B cell (primary cell): ENCODE measurements at regions not wholly inside any gene's neighbourhood (a gene's known extent, or its start where the extent isn't known, plus 50 kb on each side); places are given as distances from the start of the nearest gene placed in this dataset.

Experiments used
- ATAC-seq: fragments of 200-7000 bp; cut with Tn5 transposase; one replicate; pipeline ENCODE4 v1.10.0; 2021; ENCODE audit warnings: low read depth, mild to moderate bottlenecking, moderate number of reproducible peaks, moderate library complexity
- CTCF ChIA-PET: fragments of 350-600 bp; sonication (Branson Sonifier 250); formaldehyde crosslinking; loops from one replicate; lab custom pipeline; 2021; ENCODE audit warnings: antibody characterized with exemption, inconsistent platforms; lab: Charles Lee
- POLR2A ChIA-PET: fragments of 350-600 bp; sonication (Branson Sonifier 250); formaldehyde crosslinking; loops from one replicate; lab custom pipeline; 2021; ENCODE audit warnings: antibody characterized with exemption; lab: Charles Lee
- DNase-seq: peaks from one replicate; pipeline ENCODE4 v3.0.0; 2013
- H2AFZ ChIP-seq: 2 replicates; pipeline ENCODE4 v1.6.1; 2012; ENCODE audit warnings: mild to moderate bottlenecking, low read depth, low read length; ENCODE audit not compliant: insufficient read depth, poor library complexity, severe bottlenecking
- H3K27ac ChIP-seq, 2 donors: 1 replicate in 1 of 2; 2 replicates in 1 of 2; pipeline ENCODE4 v1.5.1; 2012 to 2013; ENCODE audit warnings: low read length in 2 of 2, mild to moderate bottlenecking in 2 of 2, moderate library complexity in 1 of 2
- H3K27me3 ChIP-seq, 4 experiments: fragments of 200-600 bp in 1 of 4; sonication (generic) in 1 of 4; replicated peaks in 1 of 4; 1 replicate in 2 of 4; 2 replicates in 2 of 4; pipeline versions ENCODE4 v1.6.1 to v1.7.0; 2013 to 2016; ENCODE audit warnings: low read length in 3 of 4, mild to moderate bottlenecking in 2 of 4, mixed read lengths in 1 of 4, moderate library complexity in 1 of 4; ENCODE audit not compliant: insufficient read depth in 4 of 4, control insufficient read depth in 3 of 4; ENCODE audit errors: control extremely low read depth in 1 of 4
- H3K36me3 ChIP-seq, 2 experiments: replicated peaks in 1 of 2; 1 replicate in 1 of 2; 2 replicates in 1 of 2; pipeline versions ENCODE4 v1.6.1 to v1.7.1; 2013; ENCODE audit warnings: low read length in 1 of 2; ENCODE audit not compliant: insufficient read depth in 2 of 2, control insufficient read depth in 1 of 2; ENCODE audit errors: control extremely low read depth in 1 of 2, extremely low read depth in 1 of 2
- H3K4me1 ChIP-seq, 2 donors: fragments of 200-600 bp in 1 of 2; sonication (generic) in 1 of 2; 1 replicate in 1 of 2; 2 replicates in 1 of 2; pipeline versions ENCODE4 v1.5.1 to v1.6.1; 2013 to 2017; ENCODE audit warnings: low read length in 2 of 2; ENCODE audit not compliant: control insufficient read depth in 2 of 2, insufficient read depth in 2 of 2
- H3K4me2 ChIP-seq: replicated peaks from 2 replicates; pipeline ENCODE3; 2012; ENCODE audit warnings: mild to moderate bottlenecking, low read depth, low read length; ENCODE audit not compliant: poor library complexity, severe bottlenecking
- H3K4me3 ChIP-seq, 5 experiments: fragments of 200-600 bp in 1 of 5; sonication (generic) in 1 of 5; 1 replicate in 3 of 5; 2 replicates in 2 of 5; pipeline versions ENCODE4 v1.5.1 to v1.7.0; 2011 to 2016; ENCODE audit warnings: low read length in 4 of 5, mild to moderate bottlenecking in 4 of 5, low read depth in 2 of 5, control low read depth in 1 of 5, moderate library complexity in 1 of 5; ENCODE audit not compliant: insufficient read depth in 1 of 5; ENCODE audit errors: control extremely low read depth in 1 of 5, extremely low read depth in 1 of 5
- H3K79me2 ChIP-seq: fragments of 200-600 bp; sonication (generic); one replicate; pipeline ENCODE4 v1.6.0; 2016; ENCODE audit warnings: low read length; ENCODE audit not compliant: control insufficient read depth, insufficient read depth
- H3K9ac ChIP-seq: fragments of 200-600 bp; sonication (generic); 2 replicates; pipeline ENCODE4 v1.6.1; 2017; ENCODE audit warnings: mild to moderate bottlenecking, low read length, moderate library complexity
- H3K9me3 ChIP-seq, 3 donors: one replicate each; pipeline versions ENCODE4 v1.6.1 to v1.7.1; 2013; ENCODE audit warnings: low read length in 2 of 3; ENCODE audit not compliant: control insufficient read depth in 2 of 3, insufficient read depth in 1 of 3; ENCODE audit errors: control extremely low read depth in 1 of 3
- H4K20me1 ChIP-seq: 2 replicates; pipeline ENCODE4 v1.6.0; 2012; ENCODE audit warnings: mild to moderate bottlenecking, low read length; ENCODE audit not compliant: insufficient read depth, control insufficient read depth, poor library complexity, severe bottlenecking
- H3K27ac Mint-ChIP-seq: one replicate; pipeline ENCODE4 v1.8.0; 2021; ENCODE audit warnings: mixed read lengths
- H3K27me3 Mint-ChIP-seq: one replicate; pipeline ENCODE4 v1.8.0; 2021; ENCODE audit warnings: mixed read lengths
- H3K4me1 Mint-ChIP-seq: one replicate; pipeline ENCODE4 v1.8.0; 2021; ENCODE audit warnings: mixed read lengths
- H3K4me3 Mint-ChIP-seq: one replicate; pipeline ENCODE4 v1.8.0; 2021; ENCODE audit warnings: mixed read lengths
- H3K9me3 Mint-ChIP-seq: one replicate; pipeline ENCODE4 v1.8.0; 2022; ENCODE audit warnings: mixed read lengths; ENCODE audit not compliant: insufficient read depth
- EZH2 ChIP-seq: IDR thresholded peaks from 2 replicates; pipeline ENCODE4 v1.6.1; 2012; ENCODE audit warnings: borderline replicate concordance, low read depth, mild to moderate bottlenecking, moderate library complexity, low read length; ENCODE audit not compliant: insufficient read depth, poor library complexity, severe bottlenecking
- WGBS: methylation state at CpG from one replicate; pipeline ENCODE4 v1.1.5; 2013; ENCODE audit warnings: missing lambda C conversion rate; ENCODE audit not compliant: insufficient coverage; 5-methylcytosine and 5-hydroxymethylcytosine counted together
- intact Hi-C: fragments of 100-400 bp; cut with micrococcal nuclease; formaldehyde crosslinking; loops from one replicate; pipeline ENCODE4 v1.10.0; 2022
- TF ChIP-seq, protein P1 (sequence below): fragments of 200-600 bp; IDR thresholded peaks from one replicate; pipeline ENCODE4 v1.8.0; 2022; ENCODE audit warnings: antibody characterized with exemption, mild to moderate bottlenecking

GRCh38 chr13:107141767-107142166 is 573.8 kb upstream of the ARGLU1 start:
- Mint-ChIP-seq H3K4me3 (no peak overlapping the region), H3K9me3 (no peaks in the 10 kb centered on the region), H3K4me1 (no peaks in the 10 kb centered on the region), H3K27ac (no peak overlapping the region), H3K27me3 (no peaks in the 10 kb centered on the region)
- H2AFZ ChIP-seq = no peak overlapping the region
- H3K36me3 ChIP-seq = no peaks in the 10 kb centered on the region
- no peak for DNase-seq
- no peaks in the 10 kb centered on the region for H4K20me1 ChIP-seq
- no peak overlapping the region for H3K4me2 ChIP-seq
- no peak overlapping the region for H3K9ac ChIP-seq
- no peak overlapping the region for H3K27ac ChIP-seq
- intact Hi-C loops = no loop called here
- H3K4me1 ChIP-seq = no peaks in the 10 kb centered on the region
- ChIA-PET CTCF (no interaction called here), POLR2A (no interaction called here)
- H3K79me2 ChIP-seq = no peaks in the 10 kb centered on the region
- H3K9me3 ChIP-seq = no peaks in the 10 kb centered on the region
- ATAC-seq = no peak
- WGBS = no CpG with 5 or more reads among the region's 3 CpGs
- no peaks in the 10 kb centered on the region for H3K27me3 ChIP-seq
- TF ChIP-seq, protein P1, sequence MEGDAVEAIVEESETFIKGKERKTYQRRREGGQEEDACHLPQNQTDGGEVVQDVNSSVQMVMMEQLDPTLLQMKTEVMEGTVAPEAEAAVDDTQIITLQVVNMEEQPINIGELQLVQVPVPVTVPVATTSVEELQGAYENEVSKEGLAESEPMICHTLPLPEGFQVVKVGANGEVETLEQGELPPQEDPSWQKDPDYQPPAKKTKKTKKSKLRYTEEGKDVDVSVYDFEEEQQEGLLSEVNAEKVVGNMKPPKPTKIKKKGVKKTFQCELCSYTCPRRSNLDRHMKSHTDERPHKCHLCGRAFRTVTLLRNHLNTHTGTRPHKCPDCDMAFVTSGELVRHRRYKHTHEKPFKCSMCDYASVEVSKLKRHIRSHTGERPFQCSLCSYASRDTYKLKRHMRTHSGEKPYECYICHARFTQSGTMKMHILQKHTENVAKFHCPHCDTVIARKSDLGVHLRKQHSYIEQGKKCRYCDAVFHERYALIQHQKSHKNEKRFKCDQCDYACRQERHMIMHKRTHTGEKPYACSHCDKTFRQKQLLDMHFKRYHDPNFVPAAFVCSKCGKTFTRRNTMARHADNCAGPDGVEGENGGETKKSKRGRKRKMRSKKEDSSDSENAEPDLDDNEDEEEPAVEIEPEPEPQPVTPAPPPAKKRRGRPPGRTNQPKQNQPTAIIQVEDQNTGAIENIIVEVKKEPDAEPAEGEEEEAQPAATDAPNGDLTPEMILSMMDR = no peak
- TF ChIP-seq EZH2 = no peak
- no peak overlapping the region for H3K4me3 ChIP-seq

GRCh38 chr13:107139006-107139405 is 571.1 kb upstream of the ARGLU1 start:
- H3K27me3 ChIP-seq = no peaks in the 10 kb centered on the region
- H3K9me3 ChIP-seq = no peaks in the 10 kb centered on the region
- H3K9me3 Mint-ChIP-seq = no peaks in the 10 kb centered on the region
- DNase-seq = no peak
- intact Hi-C loops = no loop called here
- no peaks in the 10 kb centered on the region for H3K36me3 ChIP-seq
- POLR2A ChIA-PET = no interaction called here
- H3K4me2 ChIP-seq = no peak overlapping the region
- no peak overlapping the region for H3K9ac ChIP-seq
- H3K4me1 Mint-ChIP-seq = no peaks in the 10 kb centered on the region
- H3K27ac Mint-ChIP-seq = no peak overlapping the region
- H3K4me3 ChIP-seq = no peak overlapping the region
- H3K4me1 ChIP-seq = no peaks in the 10 kb centered on the region
- H3K27me3 Mint-ChIP-seq = no peaks in the 10 kb centered on the region
- CTCF ChIA-PET = no interaction called here
- H4K20me1 ChIP-seq = no peaks in the 10 kb centered on the region
- 89% methylated on average over 1 of the region's 1 CpG for WGBS
- ATAC-seq = no peak
- H3K4me3 Mint-ChIP-seq = no peak overlapping the region
- TF ChIP-seq, protein P1 = no peak
- TF ChIP-seq EZH2 = no peak
- H3K27ac ChIP-seq = no peak overlapping the region
- H2AFZ ChIP-seq = no peak overlapping the region
- no peaks in the 10 kb centered on the region for H3K79me2 ChIP-seq
